Stimulated activated CD4-positive, alpha-beta T cell treated with anti-CD3 and anti-CD28 coated beads, Interleukin-4, amount 100 ng/mL, for 48 hours (primary cell): ENCODE measurements at regions not wholly inside any gene's neighbourhood (a gene's known extent, or its start where the extent isn't known, plus 50 kb on each side); places are given as distances from the start of the nearest gene placed in this dataset.
"Not testable (repeated sequence)": the region's sequence is repeated elsewhere in the genome, so short reads cannot be mapped to it uniquely, and the experiment has no call there.

Source experiments
- DNase-seq, 2 donors: peaks; one replicate each; pipeline ENCODE4 v3.0.0-alpha.2; 2020; ENCODE audit warnings: low read depth in 2 of 2

DNA sequence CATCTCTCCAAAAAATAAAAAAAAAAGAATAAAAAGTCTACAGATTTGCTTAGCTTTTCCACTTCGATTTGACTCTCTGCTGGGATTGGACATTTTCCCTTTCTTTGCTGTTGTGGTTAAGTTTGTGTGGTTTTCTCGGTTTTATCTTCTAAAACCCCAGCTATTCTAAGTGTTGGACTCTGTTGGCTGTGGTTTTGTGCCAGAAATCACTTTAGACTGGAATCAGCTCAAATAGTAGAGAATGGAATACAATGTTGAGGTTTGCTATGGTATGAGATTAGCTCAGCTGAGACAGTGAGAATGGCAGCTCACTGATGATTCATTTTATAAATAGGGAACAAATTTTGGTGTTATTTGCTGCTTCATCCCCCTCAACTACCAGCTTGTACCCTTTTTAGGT is 116.0 kb downstream of the BUB3 start:
- no peak for DNase-seq

- no peak for DNase-seq
Measured at GRCh38 chr10:123270806-123271205, 116.6 kb downstream of the BUB3 start.

- DNase-seq = no peak
Measured at GRCh38 chr10:123272171-123272570, 118.0 kb downstream of the BUB3 start.

GRCh38 chr10:123274306-123275135 is 120.3 kb downstream of the BUB3 start:
- DNase-seq = no peak

DNA sequence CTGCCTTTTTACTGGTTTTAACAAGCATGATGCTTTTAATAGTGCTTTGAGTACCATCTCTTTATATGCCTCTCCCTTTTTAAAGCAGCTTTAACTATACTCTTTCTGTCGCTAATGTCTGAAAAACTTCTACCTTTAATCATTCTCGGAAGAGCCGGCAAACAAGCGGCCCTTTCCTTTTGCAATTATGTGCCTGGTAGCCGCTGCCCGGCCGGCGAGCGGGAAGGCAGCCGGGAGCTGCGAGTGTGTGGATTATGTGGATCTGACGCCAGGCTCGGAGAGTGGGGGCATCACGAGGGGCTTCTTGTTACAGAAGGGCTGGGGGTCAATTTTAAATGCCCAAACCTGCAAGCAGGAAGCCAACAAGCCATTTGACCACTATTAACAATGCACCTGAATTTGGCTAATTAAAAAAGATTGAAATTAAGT is 120.9 kb downstream of the BUB3 start:
- DNase-seq = no peak

- DNase-seq = no peak
Measured at GRCh38 chr10:123278445-123278844, 124.2 kb downstream of the BUB3 start.

DNA sequence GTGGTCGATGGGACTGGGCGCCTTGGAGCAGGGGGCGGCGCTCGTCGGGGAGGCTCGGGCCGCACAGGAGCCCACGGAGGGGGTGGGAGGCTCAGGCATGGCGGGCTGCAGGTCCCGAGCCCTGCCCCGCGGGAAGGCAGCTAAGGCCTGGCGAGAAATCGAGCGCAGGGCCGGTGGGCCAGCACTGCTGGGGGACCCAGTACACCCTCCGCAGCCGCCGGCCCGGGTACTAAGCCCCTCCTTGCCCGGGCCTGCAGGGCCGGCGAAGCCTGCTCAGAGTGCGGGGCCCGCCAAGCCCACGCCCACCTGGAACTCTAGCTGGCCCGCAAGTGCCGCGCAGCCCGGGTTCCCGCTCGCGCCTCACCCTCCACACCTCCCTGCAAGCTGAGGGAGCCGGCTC is 129.2 kb downstream of the BUB3 start:
- not testable (repeated sequence) for DNase-seq

GRCh38 chr10:123284022-123284421 is 129.8 kb downstream of the BUB3 start:
- DNase-seq = no peak

DNA sequence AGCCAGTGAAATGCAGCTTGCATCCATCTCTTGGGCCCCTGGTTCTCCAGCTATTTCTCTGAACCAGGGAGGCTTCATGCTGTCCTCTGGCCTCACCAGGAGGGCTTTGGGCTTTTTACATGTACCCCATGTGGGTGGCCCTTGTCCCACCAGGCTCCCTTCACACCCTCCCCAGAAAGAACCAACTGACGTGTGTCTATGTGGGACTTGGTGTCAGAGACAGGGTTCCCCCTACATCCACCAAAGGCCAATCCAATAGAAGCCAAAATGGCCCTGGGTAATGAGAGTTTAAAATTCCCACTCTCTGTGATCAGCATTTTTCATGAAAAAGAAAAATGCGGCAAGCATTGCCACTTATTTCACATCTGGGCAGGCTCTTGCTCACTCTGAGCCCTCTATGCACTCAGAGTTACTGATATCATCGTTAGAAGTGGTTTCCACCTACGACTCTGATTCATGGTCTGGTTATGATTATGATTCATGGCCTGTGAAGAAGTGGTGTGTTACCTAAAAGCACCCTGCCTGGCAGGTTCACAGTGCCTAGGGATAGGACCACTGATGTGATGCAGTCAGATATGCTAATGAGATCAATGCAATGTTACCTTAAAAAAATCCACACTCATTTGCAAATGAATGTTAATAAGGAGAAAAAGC is 133.5 kb downstream of the BUB3 start:
- DNase-seq = peak; percentile 11 to 37

GRCh38 chr10:123289432-123289831 is 135.2 kb downstream of the BUB3 start:
- no peak for DNase-seq

DNA sequence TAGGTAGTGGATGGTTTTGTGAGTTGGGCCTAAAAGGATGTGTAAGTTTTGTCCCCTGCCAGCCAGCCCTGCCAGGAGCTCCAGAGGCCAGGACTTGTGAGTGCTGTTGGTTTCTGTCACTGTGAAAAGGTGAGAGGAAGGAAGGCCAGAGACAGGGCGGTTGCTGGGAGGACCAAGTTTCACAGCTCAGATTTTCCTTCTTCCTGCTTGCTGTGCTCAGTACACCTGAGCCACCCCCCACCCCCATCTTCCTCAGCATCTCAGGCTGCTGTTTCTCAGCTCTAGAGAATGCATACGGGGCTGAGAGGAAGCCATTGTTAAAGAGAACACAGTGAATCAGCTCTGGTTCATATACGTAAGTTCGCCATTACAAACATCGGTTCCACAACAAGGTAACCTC is 139.9 kb downstream of the BUB3 start:
- DNase-seq = no peak

DNA sequence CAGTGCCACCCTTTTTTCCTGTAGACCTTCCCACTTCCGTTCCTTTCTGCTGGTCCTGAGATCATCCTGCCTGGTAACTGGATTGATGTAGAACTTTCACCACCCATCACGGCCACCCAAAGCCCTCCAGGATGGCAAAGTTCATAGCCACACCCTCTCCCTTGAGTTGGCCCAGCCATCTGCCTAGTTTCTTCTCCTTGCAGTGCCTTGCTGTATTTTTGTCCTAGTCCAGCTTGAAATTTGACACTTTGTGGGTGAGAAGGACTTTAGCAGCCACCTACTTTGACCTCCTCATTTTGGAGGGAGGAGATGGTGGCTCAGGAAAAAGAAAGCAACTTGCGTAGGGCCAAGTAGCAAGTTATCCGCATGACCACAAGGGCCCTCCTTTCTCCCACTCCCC is 140.7 kb downstream of the BUB3 start:
- DNase-seq = no peak

- no peak for DNase-seq
Measured at GRCh38 chr10:123295644-123296043, 141.4 kb downstream of the BUB3 start.

GRCh38 chr10:123297175-123297574 is 143.0 kb downstream of the BUB3 start:
- no peak for DNase-seq

GRCh38 chr10:123298583-123298982 is 144.4 kb downstream of the BUB3 start:
- no peak for DNase-seq

- no peak for DNase-seq
Measured at GRCh38 chr10:123299598-123299997, 145.4 kb downstream of the BUB3 start.

- DNase-seq = no peak
Measured at GRCh38 chr10:123301077-123301857, 147.1 kb downstream of the BUB3 start.

DNA sequence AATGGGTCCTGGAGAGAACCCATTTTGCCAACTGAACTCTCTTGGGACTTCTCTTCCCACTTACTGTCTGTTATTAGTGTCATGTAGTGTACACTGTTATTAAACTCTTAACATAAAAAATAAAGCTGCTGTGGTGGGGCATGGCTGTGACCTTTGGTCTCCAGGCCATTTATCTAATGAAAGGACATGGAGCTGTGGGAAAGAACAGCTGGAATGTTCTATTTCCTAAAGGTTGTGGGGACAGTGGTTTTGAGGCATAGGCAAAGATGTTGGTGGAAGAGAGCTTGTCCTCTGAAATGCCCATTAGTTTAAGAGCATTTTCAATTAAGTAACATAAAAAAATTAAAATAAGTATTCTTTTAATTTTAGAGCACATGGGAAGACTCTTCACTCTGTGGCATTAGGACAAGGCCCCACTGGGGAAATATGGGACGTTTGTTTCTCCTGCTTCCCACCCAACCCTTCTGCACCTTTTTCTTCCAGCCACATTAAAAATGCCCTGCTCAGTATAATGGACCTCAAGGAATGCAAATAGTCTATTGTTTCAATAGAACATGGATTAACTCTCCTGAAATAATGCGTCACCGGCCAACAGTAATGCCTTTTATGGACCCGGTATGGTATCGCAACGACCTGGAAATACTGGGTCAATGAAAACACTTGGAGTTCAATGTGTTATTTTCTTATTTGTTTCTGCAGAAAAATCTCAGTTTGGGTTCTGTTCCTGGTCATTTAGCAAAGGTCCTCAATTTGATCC is 149.6 kb downstream of the BUB3 start:
- no peak for DNase-seq

DNA sequence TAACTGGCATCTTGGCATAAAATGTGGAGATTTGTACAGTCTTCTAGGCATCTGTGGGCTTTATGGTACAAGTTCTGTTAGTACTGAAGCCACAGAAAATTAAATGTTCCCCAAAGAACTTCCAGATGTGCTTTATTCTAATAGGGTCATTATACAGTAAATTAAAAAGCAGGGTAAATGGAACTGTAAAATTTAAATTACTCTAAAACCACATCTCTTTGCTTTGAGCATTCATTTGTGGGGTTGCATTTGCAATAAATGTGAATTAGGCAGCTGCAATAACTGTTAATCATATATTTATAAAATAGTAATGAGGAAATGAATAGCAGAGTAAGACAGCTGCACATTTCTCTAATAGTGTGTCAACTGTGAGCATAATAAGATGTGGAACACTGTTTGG is 151.5 kb downstream of the BUB3 start:
- DNase-seq = no peak

DNA sequence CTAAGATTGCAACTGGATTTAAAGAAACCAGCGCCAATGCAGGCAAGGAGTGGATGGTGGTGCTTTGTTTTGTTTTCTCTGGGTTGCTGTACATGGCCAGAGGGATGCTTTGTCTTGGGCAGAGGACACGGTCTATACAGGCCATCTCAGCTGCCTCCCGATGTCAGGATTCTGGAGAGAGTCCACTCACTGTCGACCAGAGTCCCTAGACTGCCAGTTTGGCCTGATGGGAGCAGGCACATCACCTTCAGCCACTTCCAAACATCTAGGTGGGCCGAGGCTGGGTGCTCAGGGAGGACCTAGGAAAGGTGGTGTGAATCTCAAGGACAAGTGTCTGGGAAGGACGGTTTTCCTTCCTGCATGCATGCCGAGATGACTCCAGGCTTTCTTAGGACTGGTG is 152.1 kb downstream of the BUB3 start:
- DNase-seq = no peak

- DNase-seq = no peak
Measured at GRCh38 chr10:123309731-123310130, 155.5 kb downstream of the BUB3 start.

GRCh38 chr10:123316776-123317175 is 162.6 kb downstream of the BUB3 start:
- no peak for DNase-seq
